Occipital lobe (tissue), 1 donor: ENCODE measurements at regions not wholly inside any gene's neighbourhood (a gene's known extent, or its start where the extent isn't known, plus 50 kb on each side); places are given as distances from the start of the nearest gene placed in this dataset.
"Not testable (repeated sequence)": the region's sequence is repeated elsewhere in the genome, so short reads cannot be mapped to it uniquely, and the experiment has no call there.

Experiments used
- DNase-seq: peaks from one replicate; lab custom pipeline; 2025; lab: John Stamatoyannopoulos, UW

GRCh38 chr16:72657791-72658190 lies 390.1 kb downstream of the ZFHX3 start:
- no peak for DNase-seq

GRCh38 chr16:72657164-72657563 lies 390.8 kb downstream of the ZFHX3 start:
- no peak for DNase-seq

GRCh38 chr16:72654535-72654934 lies 393.4 kb downstream of the ZFHX3 start:
- DNase-seq: no peak

DNA sequence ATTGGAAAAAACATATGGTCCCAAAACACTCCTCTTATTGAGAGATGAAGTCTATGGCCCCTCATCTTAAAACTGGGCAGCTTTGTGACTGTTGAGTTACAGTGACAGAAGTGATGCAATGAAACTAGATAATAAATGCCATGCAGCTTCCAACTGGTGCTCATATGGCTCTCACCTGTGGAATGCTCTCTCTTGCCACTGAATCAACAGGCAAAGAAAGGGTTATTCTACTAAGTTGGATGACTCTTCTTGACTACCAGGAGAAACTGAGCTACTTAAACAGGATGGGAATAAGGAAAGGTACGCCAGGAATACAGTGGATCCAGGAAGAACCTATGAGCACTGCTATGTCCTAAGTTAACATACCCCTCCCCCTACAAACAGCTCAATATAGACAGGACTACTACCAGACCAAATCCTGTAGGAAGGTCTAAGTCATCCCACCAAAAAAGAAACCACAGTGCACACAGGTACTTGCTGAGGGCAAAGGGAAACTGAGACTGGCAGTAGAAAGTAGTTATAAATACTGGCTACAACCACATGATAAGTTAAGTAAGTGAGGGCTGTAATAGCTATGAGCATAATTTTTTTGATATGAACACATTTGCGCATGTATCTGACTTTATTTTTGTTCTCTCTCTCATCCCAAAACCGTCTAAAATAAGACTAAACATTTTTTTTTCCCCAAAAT lies 398.5 kb downstream of the ZFHX3 start:
- DNase-seq: no peak

DNA sequence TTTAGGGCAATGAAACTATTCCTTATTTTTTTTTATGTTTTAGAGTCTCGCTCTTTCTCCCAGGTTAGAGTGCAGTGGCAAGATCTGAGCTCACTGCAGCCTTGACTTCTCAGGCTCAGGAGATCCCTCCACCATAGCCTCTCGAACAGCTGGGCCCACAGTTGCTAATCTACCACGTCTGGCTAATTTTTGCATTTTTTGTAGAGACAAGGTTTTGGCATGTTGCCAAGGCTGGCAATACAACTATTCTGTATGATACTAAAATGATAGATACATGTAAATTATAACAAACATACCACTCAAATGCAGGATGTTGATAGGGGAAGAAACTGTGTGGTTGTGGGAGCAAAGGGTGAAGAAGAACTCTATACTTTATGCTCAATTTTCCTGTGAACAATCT lies 401.3 kb downstream of the ZFHX3 start:
- DNase-seq: no peak

- DNase-seq: no peak
These were observed 402.4 kb downstream of the ZFHX3 start for GRCh38 chr16:72645538-72645937.

DNA sequence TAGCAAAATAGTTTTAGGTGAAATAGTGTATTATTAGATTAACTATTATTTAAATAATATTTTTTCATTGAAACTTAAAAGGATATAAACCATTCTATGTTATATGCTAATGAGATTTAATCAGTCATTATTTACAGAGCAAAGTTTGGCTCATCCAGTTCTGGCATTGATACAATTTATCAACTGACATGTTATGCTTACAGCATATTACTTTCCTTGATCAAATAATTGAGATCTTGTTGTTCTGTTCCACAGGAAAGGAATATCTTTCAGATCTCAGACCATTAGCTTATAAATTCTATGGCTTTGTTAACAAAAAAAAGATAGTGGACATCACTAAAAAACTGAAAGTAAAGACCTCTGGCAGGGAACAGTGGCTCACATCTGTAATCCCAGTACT lies 403.0 kb downstream of the ZFHX3 start:
- no peak for DNase-seq

GRCh38 chr16:72639494-72639893 lies 408.4 kb downstream of the ZFHX3 start:
- DNase-seq: no peak

- DNase-seq: no peak
These were observed 410.6 kb downstream of the ZFHX3 start for GRCh38 chr16:72637306-72637705.

- DNase-seq: no peak
These were observed 412.2 kb downstream of the ZFHX3 start for GRCh38 chr16:72635694-72636093.

GRCh38 chr16:72635104-72635503 lies 412.8 kb downstream of the ZFHX3 start:
- DNase-seq: no peak

GRCh38 chr16:72627182-72627896 lies 420.6 kb downstream of the ZFHX3 start:
- DNase-seq: not testable (repeated sequence)

- no peak for DNase-seq
These were observed 421.3 kb downstream of the ZFHX3 start for GRCh38 chr16:72626623-72627022.

- no peak for DNase-seq
These were observed 426.3 kb downstream of the ZFHX3 start for GRCh38 chr16:72621651-72622050.

GRCh38 chr16:72620853-72621252 lies 427.1 kb downstream of the ZFHX3 start:
- DNase-seq: no peak

GRCh38 chr16:72620348-72620747 lies 427.6 kb downstream of the ZFHX3 start:
- DNase-seq: no peak

DNA sequence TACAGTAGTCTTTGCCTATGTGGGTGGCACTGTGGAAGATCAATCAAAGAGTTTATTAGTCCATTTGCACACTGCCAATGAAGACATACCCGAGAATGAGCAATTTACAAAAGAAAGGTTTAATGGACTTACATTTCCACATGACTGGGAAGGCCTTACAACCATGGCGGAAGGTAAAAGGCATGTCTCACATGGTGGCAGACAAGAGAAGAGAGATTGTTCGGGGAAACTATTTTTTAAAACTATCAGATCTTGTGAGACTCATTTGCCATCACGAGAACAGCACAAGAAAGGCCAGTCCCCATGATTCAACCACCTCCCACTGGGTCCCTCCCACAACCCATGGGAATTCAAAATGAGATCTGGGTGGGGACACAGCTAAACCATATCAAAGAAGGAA lies 432.1 kb downstream of the ZFHX3 start:
- no peak for DNase-seq

DNA sequence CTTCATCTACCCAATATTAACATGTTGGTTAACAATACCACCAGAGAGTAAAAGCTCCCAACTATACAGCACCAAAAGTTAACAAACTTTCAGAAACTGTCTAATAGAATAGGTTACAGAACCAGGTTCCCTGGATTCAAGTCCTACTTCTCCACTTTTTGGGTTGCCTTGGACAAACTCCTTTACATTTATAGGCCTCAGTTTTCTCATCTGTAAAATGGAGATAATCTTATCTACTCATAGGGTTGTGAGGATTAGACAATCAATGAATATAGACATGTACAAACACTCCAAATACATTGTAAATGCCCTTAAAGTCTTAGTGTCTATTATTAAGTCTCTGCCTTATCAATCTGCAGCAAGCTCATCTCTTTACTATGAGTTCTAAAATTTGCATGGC lies 435.2 kb downstream of the ZFHX3 start:
- DNase-seq: no peak

- DNase-seq: no peak
These were observed 435.7 kb downstream of the ZFHX3 start for GRCh38 chr16:72612256-72612655.

GRCh38 chr16:72609933-72610332 lies 438.0 kb upstream of the PMFBP1 start:
- DNase-seq: no peak

GRCh38 chr16:72609066-72609465 lies 437.1 kb upstream of the PMFBP1 start:
- DNase-seq: no peak

DNA sequence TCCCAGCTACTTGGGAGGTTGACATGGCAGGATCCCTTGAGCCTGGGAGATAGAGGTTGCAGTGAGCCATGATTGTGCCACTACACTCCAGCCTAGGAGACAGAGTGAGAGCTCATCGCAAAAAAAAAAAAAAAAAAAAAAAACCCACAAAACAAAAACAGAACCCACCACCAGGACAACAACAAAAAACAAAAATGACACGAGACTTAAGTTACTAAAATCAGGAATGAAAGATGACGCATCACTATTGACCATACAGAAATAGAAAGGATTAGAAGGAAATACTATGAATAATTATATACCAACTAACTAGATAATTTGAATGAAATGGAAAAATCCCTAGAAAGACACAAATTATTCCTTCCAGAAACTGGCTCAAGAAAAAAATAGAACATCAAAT lies 432.4 kb upstream of the PMFBP1 start:
- DNase-seq: no peak

DNA sequence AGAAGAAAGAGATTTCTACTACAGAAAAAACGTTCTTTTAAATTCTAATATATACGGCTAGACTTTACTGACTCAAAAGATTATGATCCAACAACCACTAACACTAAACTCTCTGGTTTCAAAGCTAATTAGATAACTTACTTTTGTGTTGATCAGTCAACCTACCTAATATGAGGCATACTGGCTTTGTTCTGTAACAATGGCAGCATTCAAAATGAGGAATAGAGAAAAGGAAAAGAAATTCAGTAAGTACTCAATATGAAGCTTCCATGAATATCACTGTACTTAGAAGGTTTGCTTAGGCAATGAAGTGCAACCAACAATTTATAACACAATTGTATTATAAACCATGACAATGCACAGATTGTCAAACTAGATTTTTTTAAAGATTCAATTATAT lies 430.5 kb upstream of the PMFBP1 start:
- no peak for DNase-seq
